H9 (cell line): ENCODE measurements at regions not wholly inside any gene's neighbourhood (a gene's known extent, or its start where the extent isn't known, plus 50 kb on each side); places are given as distances from the start of the nearest gene placed in this dataset.

Experiments
- DNase-seq: peaks from one replicate; pipeline ENCODE4 v3.0.0-alpha.2; 2017
- H2AFZ ChIP-seq: one replicate; pipeline ENCODE4 v1.6.1; 2013; ENCODE audit warnings: mild to moderate bottlenecking, low read length, control low read depth, moderate library complexity
- H2AK5ac ChIP-seq: 2 replicates; pipeline ENCODE4 v1.6.1; 2013; ENCODE audit warnings: low read length, control low read depth, mixed read lengths; ENCODE audit not compliant: insufficient read length
- H2BK120ac ChIP-seq: one replicate; pipeline ENCODE4 v1.6.1; 2013; ENCODE audit warnings: low read depth, mild to moderate bottlenecking, low read length, control low read depth, inconsistent platforms; ENCODE audit not compliant: poor library complexity, severe bottlenecking
- H2BK12ac ChIP-seq: 2 replicates; pipeline ENCODE4 v1.6.1; 2013; ENCODE audit warnings: low read length, control low read depth, mixed read lengths, low read depth; ENCODE audit not compliant: insufficient read length
- H2BK15ac ChIP-seq: 2 replicates; pipeline ENCODE4 v1.6.1; 2013; ENCODE audit warnings: low read depth, low read length, control low read depth
- H2BK20ac ChIP-seq: one replicate; pipeline ENCODE4 v1.6.1; 2013; ENCODE audit warnings: low read depth, mild to moderate bottlenecking, low read length, control low read depth, inconsistent platforms; ENCODE audit not compliant: poor library complexity, severe bottlenecking
- H2BK5ac ChIP-seq: 2 replicates; pipeline ENCODE4 v1.6.1; 2013; ENCODE audit warnings: low read length, control low read depth, mixed read lengths; ENCODE audit not compliant: insufficient read length
- H3K14ac ChIP-seq: 2 replicates; pipeline ENCODE4 v1.6.1; 2013; ENCODE audit warnings: low read length, control low read depth; ENCODE audit not compliant: insufficient read depth
- H3K18ac ChIP-seq: 2 replicates; pipeline ENCODE4 v1.6.1; 2013; ENCODE audit warnings: low read depth, mild to moderate bottlenecking, mixed read lengths, low read length, control low read depth; ENCODE audit not compliant: insufficient read length
- H3K23ac ChIP-seq: 2 replicates; pipeline ENCODE4 v1.6.1; 2013; ENCODE audit warnings: low read length, control low read depth, mixed read lengths, low read depth; ENCODE audit not compliant: insufficient read length
- H3K23me2 ChIP-seq: 2 replicates; pipeline ENCODE4 v1.6.1; 2013; ENCODE audit warnings: low read depth, mild to moderate bottlenecking, mixed read lengths, low read length, control low read depth; ENCODE audit not compliant: insufficient read length, poor library complexity, severe bottlenecking
- H3K27ac ChIP-seq: 2 replicates; pipeline ENCODE4 v1.5.1; 2013; ENCODE audit warnings: low read length, control low read depth, mixed read lengths, low read depth; ENCODE audit not compliant: insufficient read length
- H3K27me3 ChIP-seq: 2 replicates; pipeline ENCODE4 v1.6.1; 2013; ENCODE audit warnings: low read length, control low read depth, inconsistent platforms; ENCODE audit not compliant: insufficient read depth
- H3K4ac ChIP-seq: 2 replicates; pipeline ENCODE4 v1.6.1; 2013; ENCODE audit warnings: low read depth, mild to moderate bottlenecking, control low read depth, inconsistent platforms, low read length, moderate library complexity
- H3K4me1 ChIP-seq: 2 replicates; pipeline ENCODE4 v1.6.1; 2013; ENCODE audit warnings: low read length, control low read depth, inconsistent platforms; ENCODE audit not compliant: insufficient read depth
- H3K4me2 ChIP-seq: 2 replicates; pipeline ENCODE4 v1.6.1; 2013; ENCODE audit warnings: low read length, control low read depth, mixed read lengths; ENCODE audit not compliant: insufficient read length, insufficient read depth
- H3K56ac ChIP-seq: 2 replicates; pipeline ENCODE4 v1.6.1; 2013; ENCODE audit warnings: low read depth, mild to moderate bottlenecking, mixed read lengths, low read length, control low read depth; ENCODE audit not compliant: insufficient read length
- H3K79me1 ChIP-seq: 2 replicates; pipeline ENCODE4 v1.6.1; 2013; ENCODE audit warnings: low read depth, mild to moderate bottlenecking, moderate library complexity, low read length, control low read depth, inconsistent platforms; ENCODE audit not compliant: insufficient read depth, poor library complexity, severe bottlenecking
- H3K79me2 ChIP-seq: 2 replicates; pipeline ENCODE4 v1.6.1; 2013; ENCODE audit warnings: low read length, control low read depth, inconsistent platforms; ENCODE audit not compliant: insufficient read depth
- H3K9ac ChIP-seq: 2 replicates; pipeline ENCODE4 v1.6.1; 2013; ENCODE audit warnings: low read length, control low read depth, mixed read lengths; ENCODE audit not compliant: insufficient read length; ENCODE audit errors: extremely low read depth
- H3K9me3 ChIP-seq: one replicate; pipeline ENCODE4 v1.6.1; 2013; ENCODE audit warnings: low read depth, low read length, inconsistent platforms; ENCODE audit not compliant: control insufficient read depth
- H3T11ph ChIP-seq: one replicate; pipeline ENCODE4 v1.6.1; 2013; ENCODE audit warnings: mild to moderate bottlenecking, low read length, control low read depth, inconsistent platforms
- H4K20me1 ChIP-seq: one replicate; pipeline ENCODE4 v1.6.1; 2013; ENCODE audit not compliant: control insufficient read depth, insufficient read length, insufficient read depth
- H4K5ac ChIP-seq: 2 replicates; pipeline ENCODE4 v1.6.1; 2013; ENCODE audit warnings: low read depth, mild to moderate bottlenecking, mixed read lengths, low read length, control low read depth; ENCODE audit not compliant: insufficient read length
- H4K8ac ChIP-seq: replicated peaks from 2 replicates; pipeline ENCODE4 v1.6.1; 2013; ENCODE audit warnings: low read length, control low read depth, mixed read lengths, low read depth; ENCODE audit not compliant: insufficient read length
- H4K91ac ChIP-seq: 2 replicates; pipeline ENCODE4 v1.6.1; 2013; ENCODE audit warnings: low read depth, mild to moderate bottlenecking, moderate library complexity, mixed read lengths, low read length, control low read depth; ENCODE audit not compliant: insufficient read length
- H3K27ac Mint-ChIP-seq, 3 experiments: 2 replicates in 2 of 3; 3 replicates in 1 of 3; pipeline ENCODE4 v1.8.0; 2020 to 2021; ENCODE audit warnings: mixed read lengths in 3 of 3, mild to moderate bottlenecking in 1 of 3, moderate library complexity in 1 of 3
- H3K27me3 Mint-ChIP-seq: 2 replicates; pipeline ENCODE4 v1.8.0; 2021; ENCODE audit warnings: low read depth, mild to moderate bottlenecking, moderate library complexity, mixed read lengths
- H3K36me3 Mint-ChIP-seq, 3 experiments: 2 replicates in 2 of 3; 3 replicates in 1 of 3; pipeline ENCODE4 v1.8.0; 2020 to 2021; ENCODE audit warnings: low read depth in 3 of 3, mixed read lengths in 3 of 3; ENCODE audit not compliant: insufficient read depth in 1 of 3
- H3K4me1 Mint-ChIP-seq, 2 experiments: 2 replicates each; pipeline ENCODE4 v1.8.0; 2020; ENCODE audit warnings: mixed read lengths in 2 of 2
- H3K4me3 Mint-ChIP-seq, 2 experiments: 2 replicates in 1 of 2; 3 replicates in 1 of 2; pipeline ENCODE4 v1.8.0; 2020 to 2021; ENCODE audit warnings: mild to moderate bottlenecking in 2 of 2, mixed read lengths in 2 of 2, moderate library complexity in 1 of 2
- H3K9me3 Mint-ChIP-seq, 2 experiments: 2 replicates in 1 of 2; 3 replicates in 1 of 2; pipeline ENCODE4 v1.8.0; 2020; ENCODE audit warnings: mild to moderate bottlenecking in 2 of 2, mixed read lengths in 2 of 2, moderate library complexity in 1 of 2
- CTCF ChIP-seq: fragments of 200-600 bp; sonication (generic); conservative IDR thresholded peaks from 3 replicates; pipeline ENCODE4 v1.8.0; 2021; ENCODE audit warnings: antibody characterized with exemption, mild to moderate bottlenecking
- WGBS: extraction: QIAGEN DNeasy Blood & Tissue Kit; methylation state at CpG from one replicate; pipeline ENCODE4 v1.1.7; 2013; ENCODE audit warnings: missing lambda C conversion rate, low lambda C conversion rate, mixed read lengths; ENCODE audit not compliant: insufficient read length; ENCODE audit errors: extremely low coverage; 5-methylcytosine and 5-hydroxymethylcytosine counted together

DNA sequence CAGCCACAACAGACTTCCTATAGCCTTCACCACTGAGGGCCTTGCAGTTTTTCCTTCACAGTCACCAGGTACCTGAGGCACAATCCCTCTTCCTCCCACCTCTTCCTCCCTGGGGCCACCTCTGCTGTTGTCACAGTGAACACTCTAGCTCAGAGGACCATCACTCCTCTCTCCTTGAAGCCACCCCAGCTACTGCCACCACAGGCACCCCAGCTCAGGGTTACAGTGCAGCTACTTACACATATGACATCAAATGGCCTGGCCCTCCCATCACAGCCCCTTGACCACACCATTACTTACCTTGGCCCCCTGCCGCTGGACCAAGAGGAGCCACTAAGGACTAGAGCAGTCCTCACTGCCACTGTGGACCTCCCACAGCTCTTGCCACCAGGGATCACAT is 213.5 kb upstream of the CRBN start:
- Histone ChIP-seq H3K23me2 (no peaks in the 10 kb centered on the region), H4K20me1 (no peaks in the 10 kb centered on the region), H3K79me2 (no peaks in the 10 kb centered on the region), H4K91ac (no peak overlapping the region), H2AK5ac (no peak overlapping the region), H3K56ac (no peak overlapping the region), H3K4me1 (no peaks in the 10 kb centered on the region), H2BK120ac (no peak overlapping the region), H3K9me3 (no peaks in the 10 kb centered on the region), H3K4ac (no peak overlapping the region), H3K23ac (no peak overlapping the region), H3K9ac (no peak overlapping the region), H3T11ph (no peak overlapping the region), H4K8ac (no peak overlapping the region), H2AFZ (no peak overlapping the region), H2BK12ac (no peak overlapping the region), H3K14ac (no peak overlapping the region; the same call in 1 of the 2 replicates), H3K27ac (no peak overlapping the region), H4K5ac (no peak overlapping the region), H3K18ac (no peak overlapping the region), H3K27me3 (no peaks in the 10 kb centered on the region), H2BK15ac (no peak overlapping the region), H3K79me1 (no peaks in the 10 kb centered on the region), H2BK20ac (no peak overlapping the region), H3K4me2 (no peak overlapping the region), H2BK5ac (no peak overlapping the region)
- WGBS, result no CpG with 5 or more reads among the region's 1 CpG
- no peak for DNase-seq
- Mint-ChIP-seq H3K4me3 (no peak overlapping the region), H3K27me3 (no peaks in the 10 kb centered on the region), H3K36me3 (peaks cover 0 to 9% (median 4%) of the 10 kb centered on the region in 3 experiments; a peak in 4 of 7 replicates), H3K27ac (peak overlapping the region in 1 of 3 experiments; percentile 9; a peak in 1 of 7 replicates), H3K4me1 (peaks cover 15% of the 10 kb centered on the region in 2 experiments), H3K9me3 (peaks cover 3 to 7% of the 10 kb centered on the region in 2 experiments; a peak in 3 of 5 replicates)
- no peak for TF ChIP-seq CTCF
